ENCODE measurements at regions not wholly inside any gene's neighbourhood (a gene's known extent, or its start where the extent isn't known, plus 50 kb on each side); places are given as distances from the start of the nearest gene placed in this dataset.

DNA sequence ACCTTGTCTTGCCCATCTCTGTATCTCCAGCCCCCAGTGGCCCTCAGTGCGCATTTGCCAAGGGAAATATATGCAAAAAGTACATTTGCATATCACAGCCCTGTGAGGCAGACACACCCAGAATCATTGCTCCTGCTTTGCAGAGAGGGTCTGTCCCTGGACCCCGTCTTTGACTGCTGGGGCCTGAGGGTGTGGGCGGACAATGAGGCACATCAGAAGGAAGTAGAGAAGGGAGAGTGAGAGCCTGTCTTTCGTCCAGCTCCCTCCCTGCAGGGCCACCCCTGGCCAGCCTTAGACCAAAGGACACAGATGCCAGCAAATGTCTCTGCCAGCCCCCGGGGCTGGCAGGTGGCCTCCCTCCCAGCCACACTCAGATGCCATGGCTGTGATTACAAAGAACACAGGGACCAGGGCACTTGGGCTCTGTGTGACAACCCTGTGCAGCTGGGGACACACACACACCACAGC, 516.2 kb upstream of the MYT1L start:
- no peaks in the 10 kb centered on the region for H3K27me3 ChIP-seq (ENCODE audit: insufficient read depth, low read depth, severe bottlenecking)
- no peaks in the 10 kb centered on the region for H3K36me3 ChIP-seq
- H3K9me3 ChIP-seq (ENCODE audit: severe bottlenecking), result no peaks in the 10 kb centered on the region
- TF ChIP-seq, protein P1, sequence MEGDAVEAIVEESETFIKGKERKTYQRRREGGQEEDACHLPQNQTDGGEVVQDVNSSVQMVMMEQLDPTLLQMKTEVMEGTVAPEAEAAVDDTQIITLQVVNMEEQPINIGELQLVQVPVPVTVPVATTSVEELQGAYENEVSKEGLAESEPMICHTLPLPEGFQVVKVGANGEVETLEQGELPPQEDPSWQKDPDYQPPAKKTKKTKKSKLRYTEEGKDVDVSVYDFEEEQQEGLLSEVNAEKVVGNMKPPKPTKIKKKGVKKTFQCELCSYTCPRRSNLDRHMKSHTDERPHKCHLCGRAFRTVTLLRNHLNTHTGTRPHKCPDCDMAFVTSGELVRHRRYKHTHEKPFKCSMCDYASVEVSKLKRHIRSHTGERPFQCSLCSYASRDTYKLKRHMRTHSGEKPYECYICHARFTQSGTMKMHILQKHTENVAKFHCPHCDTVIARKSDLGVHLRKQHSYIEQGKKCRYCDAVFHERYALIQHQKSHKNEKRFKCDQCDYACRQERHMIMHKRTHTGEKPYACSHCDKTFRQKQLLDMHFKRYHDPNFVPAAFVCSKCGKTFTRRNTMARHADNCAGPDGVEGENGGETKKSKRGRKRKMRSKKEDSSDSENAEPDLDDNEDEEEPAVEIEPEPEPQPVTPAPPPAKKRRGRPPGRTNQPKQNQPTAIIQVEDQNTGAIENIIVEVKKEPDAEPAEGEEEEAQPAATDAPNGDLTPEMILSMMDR (IDR thresholded peaks at IDR 0.05; ENCODE audit: low read depth, low read length), result no peak
- H3K4me3 ChIP-seq (ENCODE audit: low read depth, low read length), result no peak overlapping the region
- H3K27ac ChIP-seq, result peak overlapping the region; percentile 12; the same call in 1 of the 2 replicates
- no peak for DNase-seq

DNA sequence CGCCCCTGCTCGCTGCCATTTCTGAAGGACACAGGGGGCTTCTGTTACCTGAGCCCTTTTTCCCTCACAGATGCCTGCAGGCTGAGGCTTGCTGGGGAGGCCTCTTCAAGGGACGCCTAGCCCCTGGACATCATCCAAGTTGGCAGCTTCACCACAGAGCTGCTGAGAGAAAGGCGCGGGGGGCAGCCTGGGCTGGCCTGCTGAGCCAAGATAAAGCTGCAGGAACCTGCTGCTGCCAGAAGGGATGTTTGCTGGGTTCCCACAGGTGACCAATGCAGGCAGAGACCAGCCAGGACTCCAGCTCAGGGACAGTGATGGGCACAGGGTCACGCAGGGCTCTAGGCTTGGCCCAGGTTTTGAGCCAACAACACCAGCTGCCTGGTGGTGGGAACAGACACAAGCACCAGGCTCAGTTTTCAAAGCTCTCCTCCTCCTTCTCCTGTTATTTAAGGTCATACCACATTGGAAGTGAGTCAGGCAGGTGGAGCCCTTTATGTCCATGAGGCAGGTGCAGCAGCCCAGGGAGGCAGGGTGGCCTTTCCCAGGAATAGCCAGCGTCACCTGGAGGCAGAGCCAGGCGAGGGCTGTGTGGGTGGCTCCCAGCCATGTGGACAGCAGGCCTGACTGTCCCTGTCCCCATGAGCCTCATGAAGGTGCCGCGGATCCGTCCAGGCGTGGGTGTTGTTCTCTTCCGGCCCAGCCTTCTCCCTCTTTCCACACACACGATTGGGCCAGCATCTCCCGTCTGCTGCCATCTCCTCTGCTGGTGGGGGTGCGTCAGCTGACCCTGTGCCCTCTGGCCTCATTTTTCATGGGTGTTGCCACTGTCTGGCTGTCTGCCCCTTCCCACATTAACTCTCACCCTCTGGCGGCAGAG, 515.5 kb upstream of the MYT1L start:
- Histone ChIP-seq H3K27ac (peak overlapping the region; percentile 30), H3K27me3 (ENCODE audit: insufficient read depth, low read depth, severe bottlenecking) (no peaks in the 10 kb centered on the region), H3K4me3 (ENCODE audit: low read depth, low read length) (no peak overlapping the region), H3K36me3 (no peaks in the 10 kb centered on the region), H3K9me3 (ENCODE audit: severe bottlenecking) (no peaks in the 10 kb centered on the region)
- TF ChIP-seq, protein P1 (IDR thresholded peaks at IDR 0.05; ENCODE audit: low read depth, low read length), result peak; percentile 23; the same call in 1 of the 2 replicates
- DNase-seq, result peak; percentile 38

DNA sequence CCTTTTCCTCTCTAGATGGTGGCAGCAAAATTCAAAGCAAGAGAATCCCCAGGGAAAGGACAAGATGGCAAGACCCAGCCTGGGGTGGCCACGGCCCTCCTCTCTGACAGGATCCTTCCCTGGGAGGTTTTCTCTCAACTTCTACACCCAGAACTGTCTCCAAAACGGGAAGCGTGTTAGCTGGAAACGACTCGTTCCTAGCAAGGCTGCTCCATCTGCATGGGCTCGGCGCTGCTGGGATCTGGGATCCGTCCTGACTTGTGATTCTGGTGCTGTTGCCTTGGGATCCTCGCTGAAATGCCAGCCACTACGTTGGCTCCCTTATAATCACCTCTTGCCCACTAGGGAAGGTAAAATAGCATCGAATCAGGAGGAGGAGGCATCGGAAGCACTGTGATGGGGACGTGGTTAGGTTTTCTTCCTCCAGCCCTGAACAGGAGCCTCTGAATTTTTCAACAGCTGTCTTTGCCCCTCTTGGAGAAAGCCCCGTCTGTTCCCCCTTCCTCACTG, 514.8 kb upstream of the MYT1L start:
- Histone ChIP-seq H3K9me3 (ENCODE audit: severe bottlenecking) (no peaks in the 10 kb centered on the region), H3K27me3 (ENCODE audit: insufficient read depth, low read depth, severe bottlenecking) (no peaks in the 10 kb centered on the region), H3K27ac (no peak overlapping the region; the same call in 1 of the 2 replicates), H3K4me3 (ENCODE audit: low read depth, low read length) (no peak overlapping the region), H3K36me3 (no peaks in the 10 kb centered on the region)
- TF ChIP-seq, protein P1 (IDR thresholded peaks at IDR 0.05; ENCODE audit: low read depth, low read length), result no peak
- no peak for DNase-seq

DNA sequence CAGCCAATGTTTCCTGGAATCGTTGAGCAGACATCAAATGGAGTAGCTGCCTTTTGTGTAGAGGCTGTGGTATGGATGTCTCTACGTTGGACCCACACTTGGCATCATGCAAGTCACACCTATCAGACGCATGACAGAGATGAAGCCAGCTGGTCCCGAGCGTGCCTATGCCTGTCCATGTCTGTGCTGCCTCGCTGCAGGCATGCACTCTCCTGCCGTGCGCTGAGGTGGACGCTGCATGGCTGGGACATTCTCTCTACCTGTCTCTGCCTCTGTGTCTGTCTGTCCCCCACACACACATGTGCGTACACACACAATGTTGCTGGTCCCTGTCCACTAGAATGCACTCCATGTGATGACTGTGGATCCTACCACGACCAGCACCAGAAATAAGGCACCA, 514.2 kb upstream of the MYT1L start:
- Histone ChIP-seq H3K36me3 (no peaks in the 10 kb centered on the region), H3K9me3 (ENCODE audit: severe bottlenecking) (no peaks in the 10 kb centered on the region), H3K27ac (no peak overlapping the region), H3K4me3 (ENCODE audit: low read depth, low read length) (no peak overlapping the region), H3K27me3 (ENCODE audit: insufficient read depth, low read depth, severe bottlenecking) (no peaks in the 10 kb centered on the region)
- no peak for DNase-seq
- TF ChIP-seq, protein P1 (IDR thresholded peaks at IDR 0.05; ENCODE audit: low read depth, low read length), result no peak

DNA sequence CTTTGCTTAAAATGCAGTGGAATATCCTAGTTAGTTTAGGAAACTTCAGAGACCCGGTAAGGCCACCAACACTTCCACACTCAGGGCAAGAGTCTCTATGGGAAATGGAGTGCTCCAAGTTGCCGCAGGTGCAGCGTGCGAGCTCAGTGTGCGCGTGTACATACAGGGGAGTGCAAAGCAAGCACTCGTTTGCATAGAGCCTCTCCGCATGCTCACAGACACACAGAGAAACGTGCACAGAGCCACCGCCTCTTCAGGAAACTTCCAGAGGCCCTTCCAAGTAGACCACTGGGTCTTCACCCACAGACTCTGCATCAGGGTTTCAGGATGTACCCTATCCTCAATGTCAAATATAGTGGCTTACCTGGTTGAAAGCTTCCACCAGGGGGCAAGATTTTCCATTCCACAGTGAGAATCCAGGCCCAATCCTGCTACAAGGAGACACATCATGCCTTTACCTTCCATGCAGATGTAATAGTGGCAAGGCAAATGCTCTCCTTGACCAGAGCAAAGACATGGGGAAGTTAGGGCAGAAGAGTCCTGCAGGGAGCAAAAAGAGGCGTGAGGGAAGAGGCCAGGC, 513.0 kb upstream of the MYT1L start:
- TF ChIP-seq, protein P1 (IDR thresholded peaks at IDR 0.05; ENCODE audit: low read depth, low read length), result peak; percentile 67
- DNase-seq, result peak; percentile 59
- Histone ChIP-seq H3K4me3 (ENCODE audit: low read depth, low read length) (no peak overlapping the region), H3K27ac (no peak overlapping the region), H3K36me3 (no peaks in the 10 kb centered on the region), H3K9me3 (ENCODE audit: severe bottlenecking) (no peaks in the 10 kb centered on the region), H3K27me3 (ENCODE audit: insufficient read depth, low read depth, severe bottlenecking) (no peaks in the 10 kb centered on the region)

Data from WERI-Rb-1 (cell line).